IMR-90 (cell line): ENCODE measurements at regions not wholly inside any gene's neighbourhood (a gene's known extent, or its start where the extent isn't known, plus 50 kb on each side); places are given as distances from the start of the nearest gene placed in this dataset.

Experiments
- ATAC-seq: fragments of 200-7000 bp; cut with Tn5 transposase; 2 replicates; pipeline ENCODE4 v1.9.1; 2020; ENCODE audit warnings: low read depth, mild to moderate bottlenecking, moderate library complexity
- BruUV-seq: library from RNA; stranded (reverse); fragments of 400-500 nt; replicated peaks from 2 replicates; lab custom pipeline; 2021; lab: Mats Ljungman, UMichigan
- CTCF ChIA-PET: fragments of 300-600 bp; formaldehyde crosslinking; extraction: SDS; loops from one replicate; lab custom pipeline; 2021; ENCODE audit warnings: antibody characterized with exemption; lab: Yijun Ruan, JAX
- POLR2A ChIA-PET: fragments of 300-600 bp; sonication (Branson Sonifier 250); formaldehyde crosslinking; loops from one replicate; lab custom pipeline; 2022; ENCODE audit warnings: antibody characterized with exemption; ENCODE audit not compliant: unreplicated experiment; lab: Charles Lee
- DNase-seq: peaks from one replicate; pipeline ENCODE4 v3.0.0; 2013
- H2AFZ ChIP-seq: replicated peaks from 2 replicates; pipeline ENCODE3; 2013; ENCODE audit warnings: low read length, mild to moderate bottlenecking; ENCODE audit not compliant: poor library complexity
- H2AK5ac ChIP-seq: 2 replicates; pipeline ENCODE4 v1.6.1; 2013; ENCODE audit warnings: low read depth, low read length, inconsistent platforms
- H2AK9ac ChIP-seq: replicated peaks from 2 replicates; pipeline ENCODE3; 2013; ENCODE audit warnings: mild to moderate bottlenecking, low read depth, low read length, moderate library complexity; ENCODE audit not compliant: poor library complexity
- H2BK120ac ChIP-seq: 2 replicates; pipeline ENCODE4 v1.6.1; 2013; ENCODE audit warnings: low read depth, low read length, inconsistent platforms
- H2BK15ac ChIP-seq: 3 replicates; pipeline ENCODE4 v1.6.1; 2013; ENCODE audit warnings: low read depth, low read length, inconsistent platforms
- H2BK20ac ChIP-seq: 2 replicates; pipeline ENCODE4 v1.6.1; 2013; ENCODE audit warnings: low read depth, mild to moderate bottlenecking, inconsistent platforms, low read length, moderate library complexity
- H2BK5ac ChIP-seq: 2 replicates; pipeline ENCODE4 v1.6.1; 2013; ENCODE audit warnings: mild to moderate bottlenecking, low read depth, low read length, inconsistent platforms; ENCODE audit not compliant: poor library complexity, severe bottlenecking
- H3K14ac ChIP-seq: replicated peaks from 2 replicates; pipeline ENCODE4 v1.6.1; 2013; ENCODE audit warnings: low read depth, low read length, inconsistent platforms
- H3K18ac ChIP-seq: 2 replicates; pipeline ENCODE4 v1.6.1; 2013; ENCODE audit warnings: low read depth, low read length, control low read depth
- H3K23ac ChIP-seq: 2 replicates; pipeline ENCODE4 v1.6.1; 2013; ENCODE audit warnings: low read depth, low read length, inconsistent platforms
- H3K27ac ChIP-seq: 2 replicates; pipeline ENCODE4 v1.5.1; 2013; ENCODE audit warnings: mild to moderate bottlenecking, control low read depth, low read length; ENCODE audit not compliant: insufficient read depth
- H3K27me3 ChIP-seq: 2 replicates; pipeline ENCODE4 v1.6.1; 2013; ENCODE audit warnings: low read length; ENCODE audit not compliant: control insufficient read depth, insufficient read depth
- H3K36me3 ChIP-seq: 2 replicates; pipeline ENCODE4 v1.6.1; 2013; ENCODE audit warnings: low read length, mixed read lengths; ENCODE audit not compliant: control insufficient read depth, insufficient read depth
- H3K4ac ChIP-seq: 2 replicates; pipeline ENCODE4 v1.6.1; 2013; ENCODE audit warnings: low read depth, low read length, inconsistent platforms
- H3K4me1 ChIP-seq: 2 replicates; pipeline ENCODE4 v1.6.1; 2013; ENCODE audit warnings: low read length, mixed read lengths; ENCODE audit not compliant: control insufficient read depth, insufficient read depth
- H3K4me2 ChIP-seq: 2 replicates; pipeline ENCODE4 v1.6.1; 2013; ENCODE audit warnings: low read depth, mild to moderate bottlenecking, control low read depth, low read length, moderate library complexity
- H3K4me3 ChIP-seq: 2 replicates; pipeline ENCODE4 v1.5.1; 2013; ENCODE audit warnings: low read depth, mild to moderate bottlenecking, control low read depth, low read length, moderate library complexity; ENCODE audit not compliant: insufficient read depth
- H3K56ac ChIP-seq: 2 replicates; pipeline ENCODE4 v1.6.1; 2013; ENCODE audit warnings: low read length, inconsistent platforms; ENCODE audit not compliant: insufficient read depth; ENCODE audit errors: extremely low read depth
- H3K79me1 ChIP-seq, 2 experiments: 2 replicates each; pipeline ENCODE4 v1.6.1; 2013; ENCODE audit warnings: low read length in 2 of 2, inconsistent platforms in 1 of 2, low read depth in 1 of 2
- H3K9ac ChIP-seq: 2 replicates; pipeline ENCODE4 v1.6.1; 2013; ENCODE audit warnings: low read depth, low read length, control low read depth
- H3K9me1 ChIP-seq: 2 replicates; pipeline ENCODE4 v1.6.1; 2013; ENCODE audit warnings: low read length, inconsistent platforms; ENCODE audit not compliant: insufficient read depth
- H3K9me3 ChIP-seq: 2 replicates; pipeline ENCODE4 v1.6.1; 2013; ENCODE audit warnings: low read length; ENCODE audit not compliant: control insufficient read depth, insufficient read depth
- H4K20me1 ChIP-seq: 2 replicates; pipeline ENCODE4 v1.6.1; 2013; ENCODE audit warnings: low read length, inconsistent platforms; ENCODE audit not compliant: insufficient read depth
- H4K5ac ChIP-seq: 2 replicates; pipeline ENCODE4 v1.6.1; 2013; ENCODE audit warnings: mild to moderate bottlenecking, low read depth, low read length, control low read depth
- H4K8ac ChIP-seq, 2 experiments: 2 replicates each; pipeline ENCODE4 v1.6.1; 2013; ENCODE audit warnings: low read depth in 2 of 2, low read length in 2 of 2, control low read depth in 1 of 2, inconsistent platforms in 1 of 2
- H4K91ac ChIP-seq: 2 replicates; pipeline ENCODE4 v1.6.1; 2013; ENCODE audit warnings: low read depth, low read length, inconsistent platforms; ENCODE audit not compliant: insufficient read depth
- BHLHE40 ChIP-seq: fragments of 150-350 bp; IDR thresholded peaks from 2 replicates; pipeline ENCODE4 v1.6.1; 2016; ENCODE audit warnings: mild to moderate bottlenecking, low read depth, low read length
- CEBPB ChIP-seq: IDR thresholded peaks from 2 replicates; pipeline ENCODE4 v1.6.1; 2012; ENCODE audit warnings: low read depth, low read length, improper control_type of control experiment
- CHD1 ChIP-seq: IDR thresholded peaks from 2 replicates; pipeline ENCODE4 v1.6.1; 2012; ENCODE audit warnings: low read depth, low read length, improper control_type of control experiment
- FOS ChIP-seq: fragments of 150-350 bp; IDR thresholded peaks from 2 replicates; pipeline ENCODE4 v1.6.1; 2016; ENCODE audit warnings: low read depth, low read length
- MAFK ChIP-seq: IDR thresholded peaks from 2 replicates; pipeline ENCODE4 v1.6.1; 2012; ENCODE audit warnings: low read depth, low read length, improper control_type of control experiment
- MAZ ChIP-seq: IDR thresholded peaks from 2 replicates; pipeline ENCODE4 v1.6.1; 2012; ENCODE audit warnings: low read depth, mild to moderate bottlenecking, low read length, improper control_type of control experiment, moderate library complexity, borderline replicate concordance
- MXI1 ChIP-seq: IDR thresholded peaks from 2 replicates; pipeline ENCODE4 v1.6.1; 2012; ENCODE audit warnings: low read depth, mild to moderate bottlenecking, low read length, moderate library complexity, borderline replicate concordance
- NFE2L2 ChIP-seq: fragments of 150-350 bp; IDR thresholded peaks from 2 replicates; pipeline ENCODE4 v1.6.1; 2016; ENCODE audit warnings: low read depth, mild to moderate bottlenecking, low read length
- POLR2A ChIP-seq: IDR thresholded peaks from 2 replicates; pipeline ENCODE4 v1.6.1; 2012; ENCODE audit warnings: mild to moderate bottlenecking, low read depth, low read length
- RAD21 ChIP-seq: IDR thresholded peaks from 2 replicates; pipeline ENCODE4 v1.6.1; 2012; ENCODE audit warnings: low read length, improper control_type of control experiment
- RCOR1 ChIP-seq: IDR thresholded peaks from 2 replicates; pipeline ENCODE4 v1.6.1; 2012; ENCODE audit warnings: mild to moderate bottlenecking, low read length, improper control_type of control experiment; ENCODE audit not compliant: insufficient replicate concordance
- RFX5 ChIP-seq: IDR thresholded peaks from 2 replicates; pipeline ENCODE4 v1.8.0; 2012; ENCODE audit warnings: low read depth, mild to moderate bottlenecking, low read length, moderate library complexity
- SMC3 ChIP-seq: fragments of 150-350 bp; IDR thresholded peaks from 2 replicates; pipeline ENCODE4 v1.6.1; 2016; ENCODE audit warnings: low read depth, mild to moderate bottlenecking, antibody characterized with exemption, low read length, moderate library complexity
- WGBS, 2 experiments: methylation state at CpG; one replicate each; pipeline versions ENCODE4 v1.1.5 to v1.1.7; 2013; ENCODE audit warnings: missing lambda C conversion rate in 2 of 2; ENCODE audit not compliant: insufficient read length in 1 of 2; ENCODE audit errors: extremely low coverage in 2 of 2; 5-methylcytosine and 5-hydroxymethylcytosine counted together
- dilution Hi-C: fragments of 300-500 bp; cut with HindIII; formaldehyde crosslinking; loops from one replicate; pipeline ENCODE4 v1.14.3; 2018; ENCODE audit warnings: low sequenced_read_pairs; ENCODE audit not compliant: unreplicated experiment
- in situ Hi-C: fragments of 300-500 bp; cut with MboI; formaldehyde crosslinking; loops from 3 replicates; pipeline ENCODE4 v1.14.3; 2019; ENCODE audit warnings: low sequenced_read_pairs, inconsistent platforms, mixed read lengths
- intact Hi-C: fragments of 100-400 bp; cut with micrococcal nuclease; formaldehyde crosslinking; loops from 2 replicates; pipeline ENCODE4 v1.10.0; 2022
- TF ChIP-seq, protein P1 (sequence below): fragments of 150-350 bp; IDR thresholded peaks from 2 replicates; pipeline ENCODE4 v1.6.1; 2016; ENCODE audit warnings: low read depth, mild to moderate bottlenecking, low read length, moderate library complexity, borderline replicate concordance
- TF ChIP-seq, protein P2 (sequence below): conservative IDR thresholded peaks from 2 replicates; pipeline ENCODE4 v1.5.1; 2012; ENCODE audit warnings: mild to moderate bottlenecking, low read depth, low read length, improper control_type of control experiment
- TF ChIP-seq, protein P3 (sequence below): fragments of 150-350 bp; IDR thresholded peaks from 2 replicates; pipeline ENCODE4 v1.6.1; 2017; ENCODE audit warnings: mild to moderate bottlenecking, antibody characterized with exemption, low read length, low read depth

DNA sequence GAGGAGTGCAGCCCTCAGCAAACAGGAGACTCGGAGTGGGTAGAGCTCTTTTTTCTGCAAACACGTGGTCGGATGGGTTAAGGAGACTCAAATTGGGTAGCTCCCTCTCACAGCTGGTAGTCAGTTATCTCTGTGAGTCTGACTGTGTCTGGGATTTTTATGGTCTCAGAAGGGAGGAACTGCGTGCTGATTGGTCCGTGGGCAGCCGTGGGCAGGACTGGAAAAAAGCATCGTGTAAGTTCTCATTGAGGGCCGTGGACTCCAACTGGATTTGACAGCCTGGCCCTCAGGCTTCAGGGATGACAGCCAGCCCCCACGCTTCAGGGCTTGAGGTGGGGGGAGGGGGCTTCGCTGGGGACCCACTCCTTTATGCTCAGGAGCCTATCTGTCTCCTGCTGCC lies 463.9 kb downstream of the EPHA3 start:
- Histone ChIP-seq H2AK9ac (no peak overlapping the region), H3K36me3 (no peaks in the 10 kb centered on the region), H3K4me2 (no peak overlapping the region), H2AK5ac (no peak overlapping the region), H2BK15ac (no peak overlapping the region), H3K14ac (no peak overlapping the region), H3K18ac (no peak overlapping the region), H3K4me1 (no peaks in the 10 kb centered on the region; the same call in 1 of the 2 replicates), H2BK20ac (no peak overlapping the region), H3K23ac (no peak overlapping the region), H4K20me1 (no peaks in the 10 kb centered on the region), H3K79me1 (no peaks in the 10 kb centered on the region), H3K4me3 (no peak overlapping the region), H3K27ac (no peak overlapping the region), H4K8ac (no peak overlapping the region), H2BK5ac (no peak overlapping the region), H3K27me3 (no peaks in the 10 kb centered on the region), H3K9ac (no peak overlapping the region), H3K9me3 (no peaks in the 10 kb centered on the region), H2AFZ (no peak overlapping the region), H2BK120ac (no peak overlapping the region), H4K91ac (no peak overlapping the region), H3K56ac (no peak overlapping the region), H3K9me1 (no peaks in the 10 kb centered on the region), H3K4ac (no peak overlapping the region), H4K5ac (no peak overlapping the region)
- intact Hi-C loops (no loop called here), in situ Hi-C loops (no loop called here), dilution Hi-C loops (no loop called here)
- WGBS, 2 experiments, result 55% methylated on average over 5 of the region's 10 CpGs; no CpG with 5 or more reads in 1 of the 2 experiments
- TF ChIP-seq RCOR1 (no peak), MAZ (no peak), BHLHE40 (no peak), RAD21 (no peak), NFE2L2 (no peak), MAFK (no peak), MXI1 (no peak), POLR2A (no peak), SMC3 (no peak), FOS (no peak), CHD1 (no peak), RFX5 (no peak), CEBPB (no peak)
- TF ChIP-seq, protein P1, sequence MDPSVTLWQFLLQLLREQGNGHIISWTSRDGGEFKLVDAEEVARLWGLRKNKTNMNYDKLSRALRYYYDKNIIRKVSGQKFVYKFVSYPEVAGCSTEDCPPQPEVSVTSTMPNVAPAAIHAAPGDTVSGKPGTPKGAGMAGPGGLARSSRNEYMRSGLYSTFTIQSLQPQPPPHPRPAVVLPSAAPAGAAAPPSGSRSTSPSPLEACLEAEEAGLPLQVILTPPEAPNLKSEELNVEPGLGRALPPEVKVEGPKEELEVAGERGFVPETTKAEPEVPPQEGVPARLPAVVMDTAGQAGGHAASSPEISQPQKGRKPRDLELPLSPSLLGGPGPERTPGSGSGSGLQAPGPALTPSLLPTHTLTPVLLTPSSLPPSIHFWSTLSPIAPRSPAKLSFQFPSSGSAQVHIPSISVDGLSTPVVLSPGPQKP, result no peak
- TF ChIP-seq, protein P2, sequence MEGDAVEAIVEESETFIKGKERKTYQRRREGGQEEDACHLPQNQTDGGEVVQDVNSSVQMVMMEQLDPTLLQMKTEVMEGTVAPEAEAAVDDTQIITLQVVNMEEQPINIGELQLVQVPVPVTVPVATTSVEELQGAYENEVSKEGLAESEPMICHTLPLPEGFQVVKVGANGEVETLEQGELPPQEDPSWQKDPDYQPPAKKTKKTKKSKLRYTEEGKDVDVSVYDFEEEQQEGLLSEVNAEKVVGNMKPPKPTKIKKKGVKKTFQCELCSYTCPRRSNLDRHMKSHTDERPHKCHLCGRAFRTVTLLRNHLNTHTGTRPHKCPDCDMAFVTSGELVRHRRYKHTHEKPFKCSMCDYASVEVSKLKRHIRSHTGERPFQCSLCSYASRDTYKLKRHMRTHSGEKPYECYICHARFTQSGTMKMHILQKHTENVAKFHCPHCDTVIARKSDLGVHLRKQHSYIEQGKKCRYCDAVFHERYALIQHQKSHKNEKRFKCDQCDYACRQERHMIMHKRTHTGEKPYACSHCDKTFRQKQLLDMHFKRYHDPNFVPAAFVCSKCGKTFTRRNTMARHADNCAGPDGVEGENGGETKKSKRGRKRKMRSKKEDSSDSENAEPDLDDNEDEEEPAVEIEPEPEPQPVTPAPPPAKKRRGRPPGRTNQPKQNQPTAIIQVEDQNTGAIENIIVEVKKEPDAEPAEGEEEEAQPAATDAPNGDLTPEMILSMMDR, result no peak
- TF ChIP-seq, protein P3, sequence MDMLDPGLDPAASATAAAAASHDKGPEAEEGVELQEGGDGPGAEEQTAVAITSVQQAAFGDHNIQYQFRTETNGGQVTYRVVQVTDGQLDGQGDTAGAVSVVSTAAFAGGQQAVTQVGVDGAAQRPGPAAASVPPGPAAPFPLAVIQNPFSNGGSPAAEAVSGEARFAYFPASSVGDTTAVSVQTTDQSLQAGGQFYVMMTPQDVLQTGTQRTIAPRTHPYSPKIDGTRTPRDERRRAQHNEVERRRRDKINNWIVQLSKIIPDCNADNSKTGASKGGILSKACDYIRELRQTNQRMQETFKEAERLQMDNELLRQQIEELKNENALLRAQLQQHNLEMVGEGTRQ, result no peak
- POLR2A ChIA-PET, result interaction anchor here (0.6 kb wide), 1 partner anchor 214 kb away, joined by 3 read pairs; no protein-coding TSS in a partner anchor
- ATAC-seq (no peak), DNase-seq (no peak)
- CTCF ChIA-PET, result no interaction called here
- no TSS peak for BruUV-seq
